Hepatic stellate cell (primary cell): ENCODE measurements at regions not wholly inside any gene's neighbourhood (a gene's known extent, or its start where the extent isn't known, plus 50 kb on each side); places are given as distances from the start of the nearest gene placed in this dataset.
"Not testable (repeated sequence)": the region's sequence is repeated elsewhere in the genome, so short reads cannot be mapped to it uniquely, and the experiment has no call there.

Source experiments
- DNase-seq: peaks from one replicate; pipeline ENCODE4 v3.0.0; 2011; ENCODE audit warnings: low spot score

DNA sequence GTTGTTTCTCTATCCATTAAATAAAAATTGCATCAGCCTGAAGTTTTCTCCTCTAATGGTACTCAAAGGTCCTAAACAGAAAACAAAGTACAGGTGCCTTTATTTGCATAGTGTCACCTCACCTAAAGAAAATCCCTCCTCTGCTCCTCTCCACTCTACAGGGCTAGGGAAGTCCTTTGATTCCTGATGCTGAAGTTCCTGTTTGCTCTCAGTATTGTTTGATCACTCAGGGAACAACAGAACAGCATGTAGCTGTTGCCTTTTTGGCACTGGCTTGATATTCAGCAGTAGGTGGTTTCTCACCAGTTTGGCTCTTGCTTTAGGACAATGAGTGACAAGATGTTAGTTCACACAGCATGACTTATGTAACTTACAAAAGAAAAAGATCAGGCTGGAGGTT lies 156.2 kb upstream of the SLC7A11 start:
- no peak for DNase-seq

DNA sequence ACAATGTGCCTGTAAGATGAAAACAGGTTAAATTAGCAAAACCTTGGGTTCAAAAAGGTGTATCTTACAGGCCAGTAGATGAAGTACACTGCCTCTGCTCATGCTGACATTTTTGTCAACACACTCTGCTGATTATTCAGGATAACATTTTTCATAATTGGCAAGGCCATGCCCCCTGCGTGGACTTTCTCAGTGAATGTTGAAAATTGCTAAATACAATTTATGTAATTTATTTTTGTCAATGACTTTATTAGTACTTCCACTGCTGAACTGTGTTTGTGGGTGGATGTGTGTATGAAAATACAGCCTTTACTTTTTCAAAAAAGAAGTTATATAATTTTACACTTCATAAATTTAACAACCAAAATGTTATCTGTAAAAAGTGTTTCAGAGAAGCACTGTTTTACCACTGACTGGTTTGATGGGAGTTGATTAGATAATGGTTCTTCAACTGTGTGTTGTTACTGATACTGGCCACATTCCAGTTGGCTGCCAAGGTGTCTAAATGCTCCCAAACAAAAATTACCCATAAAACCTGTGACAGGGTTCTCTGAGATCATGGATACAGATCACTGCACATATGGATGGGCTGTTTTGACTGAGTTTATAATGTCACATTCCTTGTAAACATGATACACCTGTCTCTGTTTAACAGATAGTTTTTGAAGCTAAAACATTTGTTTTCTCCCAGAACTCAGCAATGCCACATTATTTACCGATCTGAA lies 151.9 kb upstream of the SLC7A11 start:
- no peak for DNase-seq

DNA sequence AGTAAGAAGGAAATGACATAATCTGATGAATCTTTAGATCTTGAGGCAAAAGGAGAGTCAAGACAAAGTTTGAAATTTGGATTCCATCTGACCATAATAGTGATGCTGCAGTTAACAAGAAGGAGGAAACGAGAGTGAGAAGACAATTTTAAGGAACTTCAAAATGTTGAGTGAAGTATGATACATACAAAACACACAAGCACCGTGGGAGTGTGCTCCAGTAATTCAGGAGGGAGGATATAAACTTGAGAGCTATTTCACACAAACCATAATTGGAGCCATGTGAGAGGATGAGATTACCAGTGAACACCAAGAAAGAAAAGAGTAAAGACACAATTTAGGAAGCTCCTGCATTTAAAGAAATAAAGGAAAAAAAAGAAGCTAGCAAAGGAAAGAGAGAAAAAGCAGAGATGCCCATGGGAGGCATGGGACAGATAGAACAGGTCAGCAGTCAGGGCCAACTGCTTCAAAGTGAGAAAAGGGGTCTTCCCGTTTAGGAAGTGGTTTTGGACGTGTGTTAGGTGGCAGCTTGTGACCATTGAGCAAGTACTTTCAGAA lies 150.7 kb upstream of the SLC7A11 start:
- DNase-seq, result no peak

DNA sequence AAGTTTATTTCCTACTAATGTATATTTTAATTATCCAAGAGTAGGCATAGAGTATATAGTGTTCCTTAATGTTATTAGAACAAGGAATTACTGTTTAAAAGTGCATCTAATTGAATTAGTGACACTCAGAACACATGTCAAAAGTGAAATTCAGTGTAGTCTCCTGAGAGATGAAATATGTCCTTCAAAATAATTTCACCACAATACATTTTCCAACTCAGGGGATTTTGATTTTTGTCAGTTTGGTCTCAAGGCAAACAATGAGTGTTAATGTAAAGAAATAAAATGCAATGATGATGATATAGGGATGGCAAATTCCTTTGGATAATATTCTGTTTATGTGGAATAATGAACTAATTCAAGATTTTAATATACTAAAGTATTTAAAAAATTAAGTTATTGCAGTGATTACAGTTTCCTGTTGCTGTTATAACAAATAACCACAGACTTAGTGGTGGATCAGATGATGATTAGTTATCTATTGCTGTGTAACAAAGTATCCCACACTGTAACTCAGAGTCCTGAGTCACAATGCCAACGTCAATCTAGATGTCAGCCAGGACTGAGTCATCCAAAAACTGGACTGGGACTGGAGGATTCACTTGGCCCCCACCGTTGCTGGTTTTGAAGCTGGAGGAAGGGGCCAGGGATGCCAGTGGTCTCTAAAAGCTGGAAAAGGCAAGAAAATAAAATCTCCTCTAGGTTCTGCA lies 148.0 kb upstream of the SLC7A11 start:
- no peak for DNase-seq

DNA sequence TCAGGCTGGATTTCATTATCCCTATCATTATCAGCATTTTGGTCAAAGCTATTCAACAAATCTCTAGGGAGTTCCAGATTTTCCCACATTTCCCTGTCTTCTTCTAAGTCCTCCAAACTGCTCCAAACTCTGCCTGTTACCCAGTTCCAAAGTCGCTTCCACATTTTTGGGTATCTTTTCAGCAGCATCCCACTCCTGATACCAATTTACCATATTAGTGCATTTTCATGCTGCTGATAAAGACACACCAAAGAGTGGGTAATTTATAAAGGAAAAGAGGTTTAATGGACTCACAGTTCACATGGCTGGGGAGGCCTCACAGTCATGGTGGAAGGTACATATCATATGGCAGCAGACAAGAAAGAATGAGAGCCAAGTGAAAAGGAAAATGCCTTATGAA lies 132.8 kb upstream of the SLC7A11 start:
- DNase-seq, result no peak

DNA sequence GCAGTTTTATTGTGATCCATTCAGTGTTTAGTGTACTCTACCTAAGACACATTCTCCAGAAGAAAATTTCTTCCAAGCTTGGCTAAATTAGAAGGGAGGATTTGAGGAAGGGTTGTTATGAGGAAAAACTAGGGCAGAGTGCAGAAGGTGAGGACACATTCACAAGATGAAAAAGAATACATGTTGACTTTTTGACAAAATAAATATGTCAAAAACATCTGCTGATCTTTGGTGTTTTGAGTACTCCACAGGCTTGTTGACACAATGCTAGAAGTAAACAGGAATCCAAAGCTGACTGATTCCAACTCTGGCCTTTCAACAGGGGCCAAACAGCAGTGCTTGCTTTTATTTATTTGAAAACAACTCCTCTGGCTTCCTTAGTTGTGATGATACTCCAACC lies 125.8 kb upstream of the SLC7A11 start:
- no peak for DNase-seq

DNA sequence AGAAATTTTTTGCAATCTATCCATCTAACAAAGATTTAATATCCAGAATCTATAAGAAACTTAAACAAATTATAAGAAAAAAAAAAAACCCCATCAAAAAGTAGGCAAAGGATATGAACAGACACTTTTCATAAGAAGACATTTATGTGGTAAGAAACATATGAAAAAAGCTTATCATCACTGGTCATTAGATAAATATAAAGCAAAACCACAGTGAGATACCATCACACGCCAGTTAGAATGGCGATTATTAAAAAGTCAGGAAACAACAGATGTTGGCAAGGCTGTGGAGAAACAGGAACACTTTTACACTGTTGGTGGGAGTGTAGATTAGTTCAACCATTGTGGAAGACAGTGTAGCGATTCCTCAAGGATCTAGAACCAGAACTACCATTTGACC lies 110.3 kb upstream of the SLC7A11 start:
- DNase-seq, result not testable (repeated sequence)

DNA sequence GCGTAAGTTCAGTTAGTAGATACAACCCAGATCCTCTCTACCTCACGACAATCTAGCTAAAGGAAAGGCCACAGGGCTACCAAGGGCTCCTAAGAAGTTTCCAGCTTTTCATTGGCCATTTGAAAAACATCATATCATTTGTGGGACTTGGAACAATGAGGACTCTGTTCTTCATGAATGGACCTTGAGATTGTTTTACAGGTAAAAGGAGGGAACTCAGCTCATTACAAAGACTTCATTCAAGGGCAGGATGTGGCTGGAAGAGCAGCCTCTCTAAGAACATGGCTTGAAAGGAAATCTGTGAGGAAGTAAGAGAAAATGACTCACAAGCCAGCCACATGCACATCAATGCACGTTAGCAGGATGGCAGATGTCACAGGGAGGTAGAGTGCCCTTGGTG lies 105.9 kb upstream of the SLC7A11 start:
- DNase-seq, result no peak

DNA sequence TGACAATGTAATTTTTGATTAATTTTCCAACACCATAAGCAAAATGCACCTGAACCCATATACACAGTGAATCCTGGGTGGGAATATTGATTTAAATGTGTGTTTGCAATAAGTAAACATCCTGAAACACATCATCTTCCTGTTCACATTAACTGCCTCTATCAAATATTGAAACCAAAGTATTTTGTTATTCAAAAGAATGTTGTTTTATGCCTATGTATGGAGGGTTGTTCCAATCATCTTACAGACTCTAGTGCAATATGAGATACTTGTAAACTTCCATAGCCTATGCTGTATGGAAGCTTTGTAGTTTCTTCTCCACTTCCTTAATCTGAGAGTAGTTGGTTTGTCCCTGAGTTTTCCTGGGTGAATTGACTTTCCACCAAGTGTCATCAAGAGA lies 105.4 kb upstream of the SLC7A11 start:
- no peak for DNase-seq

DNA sequence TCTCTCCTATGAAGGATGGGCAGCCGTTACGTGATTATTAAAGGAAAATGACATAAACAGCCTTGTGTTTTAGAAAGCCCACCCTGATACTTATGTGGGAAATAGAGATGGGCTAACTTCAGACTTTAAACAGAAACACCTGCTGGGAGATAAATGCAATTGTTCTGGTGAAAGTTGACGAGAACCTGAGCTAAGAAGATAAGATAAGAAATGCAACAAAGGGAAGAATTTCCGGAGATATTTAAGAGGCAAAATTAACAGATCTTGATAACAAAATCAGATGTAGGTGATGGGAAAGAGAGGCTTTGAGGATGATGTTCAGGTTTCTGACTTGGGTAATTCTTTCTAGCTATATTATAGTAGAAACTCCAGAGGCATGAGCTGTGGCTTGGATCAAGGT lies 102.7 kb upstream of the SLC7A11 start:
- DNase-seq, result no peak

DNA sequence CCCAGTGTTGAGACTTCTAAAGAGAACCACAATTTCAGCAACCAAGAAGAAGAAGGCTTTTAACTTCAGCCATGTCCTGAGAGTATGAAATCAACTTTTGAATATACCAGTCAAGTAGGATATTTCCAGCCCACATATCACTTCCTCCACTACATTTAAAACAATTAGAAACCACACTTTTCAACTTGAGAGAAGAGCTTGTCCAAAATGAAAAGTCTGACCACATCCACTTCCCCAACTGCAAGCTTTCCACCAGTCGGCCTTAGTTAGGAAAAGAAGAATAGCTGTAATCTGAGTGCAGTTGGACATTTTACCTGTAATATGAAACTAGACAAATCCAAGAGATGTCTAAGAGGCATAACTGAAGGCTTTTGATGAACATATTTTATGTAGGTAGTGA lies 101.9 kb upstream of the SLC7A11 start:
- DNase-seq, result no peak

DNA sequence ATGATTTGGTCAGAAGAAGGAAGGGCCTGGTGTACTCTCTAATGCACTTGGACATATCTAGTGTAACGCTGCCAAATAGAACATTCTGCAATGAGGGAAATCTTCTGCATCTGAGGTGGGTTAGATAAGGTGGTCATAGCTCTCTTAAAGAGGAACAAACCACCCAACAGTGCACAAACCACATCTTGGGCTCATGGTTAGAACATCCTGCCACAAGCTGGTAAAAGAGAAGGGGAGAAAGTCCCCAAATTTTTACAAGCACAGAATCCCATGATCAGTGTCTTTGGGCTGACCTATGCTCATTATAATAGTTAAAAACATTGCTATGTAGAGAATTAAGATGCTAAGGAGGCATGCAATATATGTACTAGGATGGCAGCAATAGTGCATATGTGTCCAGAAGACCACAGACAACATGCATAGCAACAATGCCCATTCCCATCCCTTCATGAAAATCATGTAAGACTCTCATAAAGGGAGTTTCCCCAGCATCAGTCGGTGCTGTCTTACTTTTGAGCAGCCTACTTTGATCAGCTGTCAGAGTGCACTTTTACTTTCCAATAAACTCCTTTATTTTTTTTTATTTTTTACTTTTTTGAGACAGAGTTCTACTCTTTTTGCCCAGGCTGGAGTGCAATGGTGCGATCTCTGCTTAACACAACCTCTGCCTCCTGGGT lies 99.7 kb upstream of the SLC7A11 start:
- no peak for DNase-seq

DNA sequence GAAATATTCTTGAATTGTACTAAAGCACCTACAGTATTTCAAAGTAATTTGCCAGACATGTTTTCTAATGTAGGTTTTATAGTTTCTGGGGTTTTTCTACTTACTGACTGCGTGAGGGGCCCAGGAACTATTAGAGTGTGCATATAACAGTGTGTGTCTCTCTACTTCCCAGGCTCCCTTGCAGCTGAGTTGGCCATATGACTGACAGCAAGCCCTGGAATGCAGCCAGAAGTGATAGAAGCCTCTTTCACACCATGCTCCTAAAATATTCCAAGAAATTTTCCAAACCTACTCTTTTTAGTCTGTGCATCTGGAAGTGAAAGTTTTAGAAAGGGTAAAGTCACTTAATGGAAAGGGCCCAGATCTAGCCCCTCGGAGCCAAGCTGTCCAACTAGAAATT lies 96.7 kb upstream of the SLC7A11 start:
- DNase-seq, result no peak

DNA sequence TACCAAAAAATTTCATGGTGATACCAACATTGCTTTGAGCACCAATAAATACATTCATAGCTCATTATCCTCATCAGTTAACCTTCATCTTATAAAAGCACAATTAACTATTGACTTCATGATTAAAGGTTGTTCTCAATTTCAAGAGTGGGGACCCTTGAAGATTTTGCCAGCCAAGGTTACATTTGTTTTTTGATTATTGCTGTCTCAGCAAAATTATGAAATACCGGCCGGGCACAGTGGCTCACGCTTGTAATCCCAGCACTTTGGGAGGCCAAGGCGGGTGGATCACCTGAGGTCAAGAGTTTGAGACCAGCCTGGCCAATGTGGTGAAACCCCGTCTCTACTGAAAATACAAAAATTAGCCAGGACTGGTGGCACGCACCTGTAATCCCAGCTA lies 96.1 kb upstream of the SLC7A11 start:
- not testable (repeated sequence) for DNase-seq

DNA sequence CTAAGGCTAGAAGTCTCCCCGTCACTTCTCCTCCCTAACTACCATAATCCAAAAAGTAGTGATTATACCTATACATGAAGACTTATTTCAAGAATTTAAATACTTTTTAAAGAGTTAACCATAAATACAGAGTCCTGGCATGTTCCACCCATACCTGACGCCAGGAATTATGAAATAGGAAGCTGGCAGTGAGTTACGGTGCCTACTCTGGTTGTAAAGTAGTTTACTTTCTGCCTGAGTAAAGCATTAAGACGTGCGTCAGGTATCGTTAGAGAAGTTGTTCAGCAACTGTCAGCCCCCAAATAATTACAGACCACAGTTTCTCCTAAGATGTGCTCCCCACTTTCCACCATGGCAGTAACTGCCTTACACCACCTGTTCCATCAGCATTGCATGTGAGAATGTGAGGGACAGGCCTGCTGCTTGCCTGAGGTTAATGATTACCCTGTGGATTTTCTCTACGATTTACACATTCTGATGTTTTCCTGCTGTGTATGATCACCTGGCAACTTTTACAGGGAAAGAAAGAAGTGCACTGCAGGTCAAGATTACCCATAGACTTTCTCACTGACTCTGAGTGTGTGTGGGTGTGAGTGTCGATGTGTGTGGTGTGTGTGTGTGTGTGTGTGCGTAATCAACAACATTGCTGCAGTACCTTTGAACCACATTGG lies 92.3 kb upstream of the SLC7A11 start:
- DNase-seq, result no peak

DNA sequence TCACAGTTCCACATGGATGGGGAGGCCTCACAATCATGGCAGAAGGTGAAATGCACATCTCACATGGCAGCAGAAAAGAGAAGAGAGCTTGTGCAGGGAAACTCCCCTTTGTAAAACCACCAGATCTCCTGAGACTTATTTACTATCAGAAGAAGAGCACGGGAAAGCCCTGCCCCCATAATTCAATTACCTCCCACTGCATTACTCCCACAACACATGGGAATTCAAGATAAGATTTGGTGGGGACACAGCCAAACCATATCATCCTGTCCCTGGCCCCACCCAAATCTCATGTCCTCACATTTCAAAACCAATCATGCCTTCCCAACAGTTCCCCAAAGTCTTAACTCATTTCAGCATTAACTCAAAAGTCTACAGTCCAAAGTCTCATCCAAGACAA lies 90.3 kb upstream of the SLC7A11 start:
- DNase-seq, result not testable (repeated sequence)

DNA sequence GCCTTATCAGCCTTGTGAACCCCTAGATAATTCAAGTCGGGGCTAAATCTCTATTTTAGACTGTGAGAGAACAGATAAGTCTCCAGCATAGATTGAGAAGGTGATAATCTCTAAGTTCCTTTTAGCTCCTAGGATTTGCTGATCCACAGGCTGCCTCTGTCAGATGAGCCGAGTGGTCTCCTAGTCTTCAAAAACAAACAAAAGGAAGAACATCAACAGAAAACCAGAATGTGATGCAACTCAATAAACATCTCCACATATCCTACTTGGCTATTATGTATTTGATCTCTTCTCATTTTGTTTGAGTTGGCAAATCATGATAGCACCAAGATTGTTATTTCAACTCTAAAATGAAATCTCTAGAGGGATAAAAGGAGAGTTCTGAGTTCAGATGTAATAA lies 88.4 kb upstream of the SLC7A11 start:
- DNase-seq, result no peak

DNA sequence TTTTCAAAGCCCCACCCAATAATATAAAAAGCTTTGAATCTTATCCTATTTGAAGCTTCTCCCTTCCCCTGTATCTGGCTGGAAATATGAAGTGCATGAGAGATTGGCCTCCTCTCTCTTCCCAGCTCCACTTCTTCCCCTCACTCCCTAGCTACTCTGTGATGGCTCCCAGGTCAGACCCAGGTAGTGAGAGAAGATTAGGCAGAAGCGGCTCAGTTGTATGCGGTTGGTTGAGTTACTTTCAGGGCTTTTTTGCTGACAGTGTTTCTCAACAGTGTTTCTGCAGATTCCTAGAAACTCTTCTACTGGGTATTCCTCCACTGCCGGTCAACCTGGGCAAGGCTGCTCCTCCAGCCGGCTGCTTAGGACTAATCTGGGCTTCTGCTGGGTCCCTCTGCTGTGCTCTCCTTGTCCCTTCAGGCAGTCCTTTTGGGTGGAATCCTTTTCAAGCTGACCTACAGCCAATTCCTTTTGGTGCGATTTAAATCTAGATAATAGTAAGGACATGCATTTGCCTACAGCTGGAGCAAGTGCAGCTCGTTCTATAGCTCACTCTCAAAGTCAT lies 87.4 kb upstream of the SLC7A11 start:
- DNase-seq, result no peak

DNA sequence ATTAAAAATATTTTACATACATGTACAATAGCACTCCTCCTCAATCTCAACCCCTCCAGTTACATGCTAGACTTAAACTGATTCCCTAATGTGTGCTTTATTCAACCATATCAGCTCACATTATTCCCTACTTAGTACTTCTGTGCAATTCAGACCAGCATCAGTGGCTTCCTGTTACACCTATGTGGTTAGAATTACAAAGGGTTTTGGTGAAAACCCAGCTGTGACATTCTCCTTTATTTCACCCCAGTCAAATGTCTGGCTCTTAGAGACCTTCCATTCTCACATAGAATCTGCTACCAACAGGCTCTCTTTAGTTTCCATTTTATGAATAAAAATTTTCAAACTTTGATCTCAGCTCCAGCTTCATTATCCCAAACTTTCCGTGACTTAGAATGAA lies 85.2 kb upstream of the SLC7A11 start:
- no peak for DNase-seq

DNA sequence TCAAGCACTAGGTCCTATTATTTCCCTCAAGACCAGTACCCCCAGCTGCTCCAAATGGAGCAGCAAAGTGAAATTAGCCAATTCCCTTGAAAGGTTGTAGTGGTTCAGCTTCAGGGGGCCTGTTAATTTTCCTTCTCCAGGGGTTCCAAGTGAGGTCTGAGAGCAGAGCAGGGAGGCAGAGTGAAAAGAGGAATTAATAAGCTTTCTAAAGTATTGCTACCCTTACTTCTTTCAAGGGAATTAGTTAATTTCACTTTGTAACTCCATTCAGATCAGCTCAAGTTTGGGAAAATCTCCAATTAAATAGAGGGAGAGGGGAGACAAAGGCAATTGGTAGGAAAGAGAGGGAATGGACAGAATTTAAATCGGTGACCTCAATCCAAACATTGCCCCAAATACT lies 78.7 kb upstream of the SLC7A11 start:
- DNase-seq, result no peak

DNA sequence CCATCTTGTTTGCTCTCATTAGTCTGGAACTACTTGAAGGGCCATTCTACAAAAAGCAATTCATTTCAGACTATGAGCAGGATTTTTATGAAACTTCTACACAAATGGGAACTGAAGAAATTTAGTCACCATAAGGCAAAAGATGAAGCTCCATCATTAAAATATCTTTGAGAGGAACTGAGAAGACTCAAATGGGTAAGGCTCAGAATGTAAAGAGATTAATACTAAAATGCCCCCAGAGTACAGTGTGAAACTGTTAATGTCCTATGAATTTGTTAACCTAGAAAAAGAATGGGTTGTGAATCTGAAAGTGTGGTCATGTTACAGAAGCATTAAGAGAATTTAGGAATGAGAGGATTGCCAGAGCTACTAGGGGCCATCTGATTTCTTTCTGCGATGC lies 77.9 kb upstream of the SLC7A11 start:
- no peak for DNase-seq

DNA sequence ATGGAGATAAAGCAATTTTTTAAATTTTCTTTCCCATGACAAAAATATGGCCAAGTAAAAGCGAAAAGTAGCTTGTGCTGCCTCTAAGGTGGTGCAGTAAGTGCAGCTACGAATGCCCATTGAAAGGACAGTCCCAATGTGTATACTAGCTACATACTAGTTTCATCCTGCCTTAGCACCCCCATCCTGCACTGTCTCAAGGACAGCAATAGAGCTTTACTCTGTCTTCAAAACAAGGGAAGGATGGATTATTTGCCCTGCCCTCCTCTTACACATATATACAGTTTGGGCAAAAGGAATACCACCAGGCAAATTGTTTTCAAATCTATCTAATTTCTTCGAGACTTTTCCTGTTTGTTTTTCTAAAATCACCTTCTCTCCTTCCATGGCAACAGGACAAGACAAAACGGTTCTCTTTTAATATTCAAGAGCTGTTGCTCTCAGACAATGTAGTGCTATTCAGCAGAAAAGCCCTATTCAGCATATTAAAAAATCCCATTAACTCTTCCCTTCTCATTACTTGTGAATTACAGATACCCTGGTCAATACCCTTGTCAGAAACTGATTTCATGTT lies 75.1 kb upstream of the SLC7A11 start:
- DNase-seq, result no peak
